Nephron (organoid): ENCODE measurements at regions not wholly inside any gene's neighbourhood (a gene's known extent, or its start where the extent isn't known, plus 50 kb on each side); places are given as distances from the start of the nearest gene placed in this dataset.
A peak's percentile ranks its signal among the peaks of the same experiment; 100 is the strongest.

Experiments used
- H3K27ac Mint-ChIP-seq, 3 experiments: 2 replicates each; pipeline ENCODE4 v1.8.0; 2020; ENCODE audit warnings: mixed read lengths in 3 of 3, mild to moderate bottlenecking in 2 of 3, moderate library complexity in 1 of 3
- H3K27me3 Mint-ChIP-seq: 2 replicates; pipeline ENCODE4 v1.8.0; 2021; ENCODE audit warnings: low read depth, mild to moderate bottlenecking, moderate library complexity, mixed read lengths
- H3K36me3 Mint-ChIP-seq: 2 replicates; pipeline ENCODE4 v1.8.0; 2020; ENCODE audit warnings: low read depth, mixed read lengths
- H3K4me1 Mint-ChIP-seq: 2 replicates; pipeline ENCODE4 v1.8.0; 2020; ENCODE audit warnings: mixed read lengths
- H3K4me3 Mint-ChIP-seq, 3 experiments: 2 replicates each; pipeline ENCODE4 v1.8.0; 2020; ENCODE audit warnings: mild to moderate bottlenecking in 3 of 3, mixed read lengths in 3 of 3, moderate library complexity in 2 of 3
- H3K9me3 Mint-ChIP-seq: 2 replicates; pipeline ENCODE4 v1.8.0; 2020; ENCODE audit warnings: mixed read lengths
- TF ChIP-seq, protein P1 (sequence below), 3 experiments: fragments of 200-600 bp; sonication (generic); IDR thresholded peaks; one replicate each; pipeline ENCODE4 v1.5.0; 2021; ENCODE audit warnings: antibody characterized with exemption in 3 of 3; ENCODE audit not compliant: unreplicated experiment in 3 of 3

DNA sequence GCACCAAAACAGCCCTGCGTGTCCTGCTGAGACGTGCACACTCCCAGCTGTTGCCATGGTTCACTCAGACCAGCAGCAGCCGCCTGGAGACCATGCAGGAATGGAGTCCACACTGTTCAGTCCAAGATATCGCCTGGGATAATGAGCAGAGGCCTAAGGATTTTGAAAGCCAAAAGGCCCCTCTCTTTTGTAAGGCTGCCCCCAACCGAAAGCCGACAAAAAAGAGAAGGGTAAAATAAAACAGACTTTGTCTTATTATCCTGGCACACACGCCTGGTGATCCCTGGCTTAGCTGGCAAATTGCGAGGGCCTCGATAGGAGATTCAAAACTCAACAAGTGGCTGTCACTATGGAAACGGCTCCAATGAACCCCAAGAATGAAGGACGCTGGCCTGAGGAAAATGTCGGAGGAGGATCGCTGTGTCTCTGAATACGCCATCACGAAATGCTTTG, 263.6 kb downstream of the SKIDA1 start:
- Mint-ChIP-seq H3K9me3 (no peaks in the 10 kb centered on the region), H3K27me3 (no peaks in the 10 kb centered on the region), H3K27ac (peak overlapping the region; percentile 19 to 57 (median 53)), H3K4me1 (peaks cover 22% of the 10 kb centered on the region), H3K36me3 (no peaks in the 10 kb centered on the region), H3K4me3 (no peak overlapping the region)
- TF ChIP-seq, protein P1, sequence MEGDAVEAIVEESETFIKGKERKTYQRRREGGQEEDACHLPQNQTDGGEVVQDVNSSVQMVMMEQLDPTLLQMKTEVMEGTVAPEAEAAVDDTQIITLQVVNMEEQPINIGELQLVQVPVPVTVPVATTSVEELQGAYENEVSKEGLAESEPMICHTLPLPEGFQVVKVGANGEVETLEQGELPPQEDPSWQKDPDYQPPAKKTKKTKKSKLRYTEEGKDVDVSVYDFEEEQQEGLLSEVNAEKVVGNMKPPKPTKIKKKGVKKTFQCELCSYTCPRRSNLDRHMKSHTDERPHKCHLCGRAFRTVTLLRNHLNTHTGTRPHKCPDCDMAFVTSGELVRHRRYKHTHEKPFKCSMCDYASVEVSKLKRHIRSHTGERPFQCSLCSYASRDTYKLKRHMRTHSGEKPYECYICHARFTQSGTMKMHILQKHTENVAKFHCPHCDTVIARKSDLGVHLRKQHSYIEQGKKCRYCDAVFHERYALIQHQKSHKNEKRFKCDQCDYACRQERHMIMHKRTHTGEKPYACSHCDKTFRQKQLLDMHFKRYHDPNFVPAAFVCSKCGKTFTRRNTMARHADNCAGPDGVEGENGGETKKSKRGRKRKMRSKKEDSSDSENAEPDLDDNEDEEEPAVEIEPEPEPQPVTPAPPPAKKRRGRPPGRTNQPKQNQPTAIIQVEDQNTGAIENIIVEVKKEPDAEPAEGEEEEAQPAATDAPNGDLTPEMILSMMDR (IDR thresholded peaks at IDR 0.05; ENCODE audit: unreplicated experiment in 3 of 3) = no peak

DNA sequence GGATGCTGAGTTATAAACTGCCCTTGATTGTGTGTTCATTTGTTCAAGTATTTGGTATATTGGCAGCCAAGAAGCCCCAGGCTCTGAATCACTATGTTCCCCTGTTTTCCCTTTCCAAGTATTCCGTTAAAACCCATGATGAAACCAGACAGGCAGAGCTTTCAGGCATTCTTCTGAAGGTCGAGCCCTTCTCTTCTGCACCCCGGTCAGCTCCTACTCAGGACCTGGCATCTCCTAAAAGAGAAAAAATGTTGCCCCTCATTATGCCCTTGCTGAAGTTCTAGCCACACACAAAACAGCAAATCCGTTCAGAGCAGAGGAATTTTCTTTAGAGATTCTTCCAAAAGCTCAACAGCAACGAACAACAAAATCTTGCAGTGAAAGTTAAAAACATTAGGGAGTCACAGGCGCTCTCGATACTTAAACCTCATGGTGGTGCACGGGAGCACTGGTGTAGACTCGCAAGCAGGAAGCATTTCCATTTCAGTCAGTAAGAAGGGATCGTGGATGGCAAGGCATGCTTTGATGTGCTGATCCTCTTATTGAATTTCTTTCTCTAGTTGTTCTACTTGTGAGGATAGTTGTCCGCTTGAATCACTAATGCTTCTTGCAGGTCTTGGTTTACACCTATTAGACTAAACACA, 264.9 kb downstream of the SKIDA1 start:
- TF ChIP-seq, protein P1 (IDR thresholded peaks at IDR 0.05; ENCODE audit: unreplicated experiment in 3 of 3) = no peak
- H3K36me3 Mint-ChIP-seq = no peaks in the 10 kb centered on the region
- H3K27me3 Mint-ChIP-seq = no peaks in the 10 kb centered on the region
- H3K27ac Mint-ChIP-seq = peak overlapping the region in 2 of 3 experiments; percentile 16 to 53
- H3K4me3 Mint-ChIP-seq = no peak overlapping the region
- peaks cover 22% of the 10 kb centered on the region for H3K4me1 Mint-ChIP-seq
- H3K9me3 Mint-ChIP-seq = no peaks in the 10 kb centered on the region

DNA sequence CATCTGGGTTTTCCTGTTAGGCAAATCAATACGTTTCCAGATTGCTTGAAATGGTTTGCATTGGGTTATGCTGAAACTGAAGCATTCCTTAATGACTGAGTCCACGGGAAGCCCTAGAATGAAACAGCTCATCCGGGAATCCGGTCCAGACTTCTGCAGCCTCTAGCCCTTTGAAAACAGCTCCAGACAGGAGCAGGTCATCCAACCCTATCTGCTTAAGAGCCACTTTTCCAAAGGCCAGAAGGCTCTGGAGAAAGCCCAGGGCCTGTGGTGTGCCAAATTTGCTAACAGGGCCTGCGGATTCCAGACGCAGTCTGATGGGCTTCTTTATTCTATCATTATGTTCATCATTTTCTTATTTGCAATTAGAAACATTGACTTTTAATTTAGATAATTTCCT, 265.4 kb downstream of the SKIDA1 start:
- H3K36me3 Mint-ChIP-seq = no peaks in the 10 kb centered on the region
- H3K9me3 Mint-ChIP-seq = no peaks in the 10 kb centered on the region
- H3K27me3 Mint-ChIP-seq = no peaks in the 10 kb centered on the region
- H3K4me1 Mint-ChIP-seq = peaks cover 22% of the 10 kb centered on the region
- H3K27ac Mint-ChIP-seq = peak overlapping the region in 1 of 3 experiments; percentile 53
- H3K4me3 Mint-ChIP-seq = no peak overlapping the region
- TF ChIP-seq, protein P1 (IDR thresholded peaks at IDR 0.05; ENCODE audit: unreplicated experiment in 3 of 3) = no peak

DNA sequence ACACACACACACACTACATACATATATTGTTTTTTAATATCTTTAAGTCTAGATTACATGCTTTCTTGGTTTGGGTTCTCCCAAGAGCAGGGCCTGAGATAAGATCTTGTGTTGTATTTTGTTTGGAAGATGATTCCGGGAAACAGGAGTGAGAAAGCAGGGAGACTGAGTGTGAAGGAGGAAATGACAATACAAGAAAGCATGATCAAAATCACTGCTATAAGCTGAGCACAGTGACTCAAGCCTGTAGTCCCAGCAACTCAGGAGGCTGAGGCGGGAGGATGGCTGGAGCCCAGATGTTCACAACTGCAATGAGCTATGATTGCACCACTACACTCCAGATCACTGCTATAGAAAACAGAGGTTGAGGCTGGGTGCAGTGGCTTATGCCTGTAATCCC, 267.6 kb downstream of the SKIDA1 start:
- TF ChIP-seq, protein P1 (IDR thresholded peaks at IDR 0.05; ENCODE audit: unreplicated experiment in 3 of 3) = no peak
- Mint-ChIP-seq H3K36me3 (no peaks in the 10 kb centered on the region), H3K9me3 (no peaks in the 10 kb centered on the region), H3K27ac (no peak overlapping the region), H3K4me3 (no peak overlapping the region), H3K4me1 (peaks cover 22% of the 10 kb centered on the region), H3K27me3 (no peaks in the 10 kb centered on the region)

DNA sequence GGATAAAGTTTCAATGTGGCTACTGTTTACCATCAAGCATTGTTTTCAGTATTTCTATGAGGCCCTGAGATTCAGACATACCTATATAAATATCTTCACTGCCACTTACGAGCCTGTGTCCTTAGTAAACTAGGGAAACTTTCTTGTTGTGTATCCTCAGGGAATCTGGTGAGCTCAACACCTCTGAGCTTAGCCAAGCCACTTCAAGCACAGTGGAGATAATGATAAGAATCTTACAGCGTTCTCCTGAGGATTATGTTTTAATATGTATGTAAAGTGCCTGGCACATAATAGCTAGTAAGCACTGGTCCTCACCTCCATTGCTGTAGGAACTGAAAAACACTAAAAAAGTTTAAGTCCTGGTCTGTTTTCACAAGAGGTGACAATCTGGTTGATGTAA, 268.3 kb downstream of the SKIDA1 start:
- Mint-ChIP-seq H3K27me3 (no peaks in the 10 kb centered on the region), H3K27ac (no peak overlapping the region)

More for the DNA sequence above, 268.3 kb downstream of the SKIDA1 start:
- Mint-ChIP-seq H3K4me3 (no peak overlapping the region), H3K36me3 (no peaks in the 10 kb centered on the region), H3K4me1 (peaks cover 20% of the 10 kb centered on the region), H3K9me3 (no peaks in the 10 kb centered on the region)
- TF ChIP-seq, protein P1 (IDR thresholded peaks at IDR 0.05; ENCODE audit: unreplicated experiment in 3 of 3) = no peak
